ENCODE measurements at regions not wholly inside any gene's neighbourhood (a gene's known extent, or its start where the extent isn't known, plus 50 kb on each side); places are given as distances from the start of the nearest gene placed in this dataset.

DNA sequence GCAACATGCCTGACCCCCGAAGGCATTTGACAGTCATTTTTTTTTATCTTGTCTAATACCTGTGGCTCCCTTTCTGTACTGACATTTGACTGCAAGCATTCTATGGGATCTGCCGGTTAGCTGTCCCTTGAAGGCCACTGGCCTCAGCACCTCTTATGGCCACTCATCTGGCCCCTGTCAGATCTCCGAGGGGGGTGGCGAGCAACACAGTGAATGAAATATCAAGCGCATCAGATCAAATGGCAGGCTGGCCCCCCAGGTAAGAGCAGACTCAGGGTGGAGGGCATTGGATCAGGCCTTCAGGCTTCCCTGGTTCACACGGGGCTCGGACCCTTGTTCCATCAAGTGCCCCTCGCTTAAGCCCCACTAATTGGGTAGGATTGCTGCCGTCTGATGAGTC, 199.6 kb upstream of the MKI67 start:
- Mint-ChIP-seq H3K4me1 (no peaks in the 10 kb centered on the region), H3K27me3 (peaks cover 33% of the 10 kb centered on the region), H3K36me3 (ENCODE audit: low read depth) (no peaks in the 10 kb centered on the region), H3K9me3 (peaks cover 3% of the 10 kb centered on the region), H3K4me3 (no peak overlapping the region), H3K27ac (no peak overlapping the region)
- ATAC-seq (replicated peaks), result no peak

DNA sequence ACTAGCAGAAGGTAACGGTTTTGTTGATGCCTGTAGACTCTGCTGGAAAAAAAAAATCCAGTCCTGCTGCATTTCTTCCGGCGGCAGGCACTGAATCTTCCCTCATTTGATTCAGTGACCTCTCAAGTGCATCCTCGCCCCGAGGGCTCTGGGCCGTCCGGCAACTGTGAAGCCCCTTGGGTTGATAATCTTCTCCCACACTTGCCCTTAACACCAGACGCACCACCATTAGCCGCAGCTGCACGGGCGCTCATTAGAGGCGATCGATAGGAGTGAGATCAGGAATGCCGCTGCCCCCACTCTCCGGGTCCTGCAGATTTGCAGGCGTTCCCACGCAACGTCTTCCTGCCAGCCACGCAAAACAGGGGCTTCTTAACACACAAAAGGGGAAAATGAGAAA, 200.0 kb upstream of the MKI67 start:
- no peaks in the 10 kb centered on the region for H3K36me3 Mint-ChIP-seq (ENCODE audit: low read depth)
- no peak for ATAC-seq (replicated peaks)

DNA sequence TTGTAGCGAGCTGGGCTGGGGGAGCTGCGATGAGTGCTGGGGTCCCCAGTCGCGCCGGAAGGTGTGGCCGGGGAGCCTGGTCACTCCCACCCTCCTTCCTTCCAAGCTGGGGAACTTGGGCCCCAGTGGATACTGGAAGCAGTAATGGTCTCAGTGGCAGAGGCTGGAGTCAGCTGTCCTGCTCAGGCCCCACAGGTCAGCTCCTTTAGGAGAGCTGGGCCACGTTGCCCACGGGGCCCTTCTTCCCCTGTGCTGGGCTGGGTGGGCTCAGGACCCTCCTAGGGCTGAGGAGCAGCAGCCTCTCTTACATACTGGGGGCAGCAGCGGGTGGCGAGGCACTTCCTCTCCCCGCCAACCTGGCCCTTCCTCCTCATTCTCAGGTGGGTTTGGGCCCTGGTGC, 200.6 kb upstream of the MKI67 start:
- Mint-ChIP-seq H3K27ac (no peak overlapping the region), H3K9me3 (peaks cover 3% of the 10 kb centered on the region), H3K36me3 (ENCODE audit: low read depth) (no peaks in the 10 kb centered on the region), H3K4me3 (no peak overlapping the region), H3K4me1 (no peaks in the 10 kb centered on the region), H3K27me3 (peaks cover 31% of the 10 kb centered on the region)
- ATAC-seq (replicated peaks), result no peak

More for the DNA sequence above, 200.0 kb upstream of the MKI67 start:
- peaks cover 33% of the 10 kb centered on the region for H3K27me3 Mint-ChIP-seq
- H3K4me3 Mint-ChIP-seq, result no peak overlapping the region
- peaks cover 3% of the 10 kb centered on the region for H3K9me3 Mint-ChIP-seq
- H3K4me1 Mint-ChIP-seq, result no peaks in the 10 kb centered on the region
- H3K27ac Mint-ChIP-seq, result no peak overlapping the region

DNA sequence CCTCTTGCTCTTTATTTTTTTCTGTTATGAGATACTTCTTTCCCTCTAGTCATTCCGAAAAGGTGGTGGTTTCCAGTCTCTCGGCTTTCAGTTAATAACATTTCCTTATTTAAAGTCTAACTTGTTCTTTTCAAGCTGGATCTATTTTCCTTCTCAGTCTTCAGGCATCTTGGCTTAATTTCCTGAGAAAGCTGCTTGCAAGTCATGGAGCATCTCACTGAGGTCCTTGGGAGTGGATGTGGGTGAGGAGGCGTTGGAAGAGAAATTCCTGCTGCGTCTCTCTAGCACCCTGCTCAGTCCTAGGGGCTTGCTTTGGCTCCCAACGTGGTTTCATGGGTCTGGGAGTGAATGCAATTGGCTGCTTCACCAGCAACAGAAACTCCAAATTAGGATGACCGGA, 210.2 kb upstream of the MKI67 start:
- H3K27ac Mint-ChIP-seq, result no peak overlapping the region
- H3K36me3 Mint-ChIP-seq (ENCODE audit: low read depth), result no peaks in the 10 kb centered on the region
- H3K4me1 Mint-ChIP-seq, result no peaks in the 10 kb centered on the region

DNA sequence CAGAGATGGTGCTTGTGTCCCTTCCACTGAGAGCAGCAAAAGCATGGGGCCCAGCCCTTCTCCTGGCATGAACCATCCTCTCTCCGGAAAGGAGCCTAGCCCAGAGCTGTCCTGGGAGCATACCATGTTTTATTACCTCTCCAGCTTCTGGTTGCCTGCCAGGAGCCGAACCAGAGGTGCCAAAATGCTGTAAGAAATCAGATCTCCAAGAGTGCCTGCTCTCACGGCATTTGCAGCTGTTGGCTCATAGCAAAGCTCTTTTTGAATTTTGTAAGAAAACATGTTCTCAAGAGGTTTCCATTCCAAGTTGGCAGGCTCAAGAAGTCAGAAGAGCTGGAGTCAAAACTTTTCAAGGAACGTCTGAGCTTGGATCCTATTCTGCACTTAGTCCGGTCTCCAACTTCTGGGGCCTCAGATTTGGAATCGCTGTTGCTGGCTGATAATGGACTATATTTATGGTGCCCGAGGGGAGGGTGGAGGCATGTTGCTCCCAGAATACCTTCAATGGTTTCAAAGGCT, 211.7 kb upstream of the MKI67 start:
- H3K9me3 Mint-ChIP-seq, result no peaks in the 10 kb centered on the region
- H3K27ac Mint-ChIP-seq, result no peak overlapping the region
- ATAC-seq (replicated peaks), result no peak
- H3K36me3 Mint-ChIP-seq (ENCODE audit: low read depth), result no peaks in the 10 kb centered on the region
- H3K27me3 Mint-ChIP-seq, result peaks cover 10% of the 10 kb centered on the region
- H3K4me1 Mint-ChIP-seq, result no peaks in the 10 kb centered on the region
- H3K4me3 Mint-ChIP-seq, result no peak overlapping the region

More for the DNA sequence above, 210.2 kb upstream of the MKI67 start:
- Mint-ChIP-seq H3K4me3 (no peak overlapping the region), H3K27me3 (peaks cover 14% of the 10 kb centered on the region), H3K9me3 (no peaks in the 10 kb centered on the region)
- ATAC-seq (replicated peaks), result no peak

DNA sequence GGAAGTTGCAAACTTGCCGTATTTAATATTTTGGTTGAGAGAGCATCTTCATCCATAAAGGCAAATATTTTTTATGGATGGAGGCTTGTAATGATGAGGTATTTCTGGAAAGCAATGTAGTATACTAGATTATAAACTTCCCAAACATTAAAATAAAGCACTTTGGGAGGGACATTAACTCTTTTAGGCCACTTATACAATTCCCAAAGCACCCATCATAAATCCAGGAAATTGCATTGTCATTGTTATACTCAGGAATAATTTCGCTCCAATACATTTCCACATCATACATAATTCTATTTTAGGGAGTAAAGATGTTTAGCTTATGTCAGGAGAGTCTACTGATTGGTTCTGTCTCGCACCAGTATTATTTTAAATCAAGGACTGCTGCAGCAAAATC, 212.7 kb upstream of the MKI67 start:
- Mint-ChIP-seq H3K27ac (no peak overlapping the region), H3K27me3 (peaks cover 10% of the 10 kb centered on the region), H3K4me3 (no peak overlapping the region), H3K9me3 (no peaks in the 10 kb centered on the region), H3K4me1 (no peaks in the 10 kb centered on the region), H3K36me3 (ENCODE audit: low read depth) (no peaks in the 10 kb centered on the region)
- ATAC-seq (replicated peaks), result no peak

DNA sequence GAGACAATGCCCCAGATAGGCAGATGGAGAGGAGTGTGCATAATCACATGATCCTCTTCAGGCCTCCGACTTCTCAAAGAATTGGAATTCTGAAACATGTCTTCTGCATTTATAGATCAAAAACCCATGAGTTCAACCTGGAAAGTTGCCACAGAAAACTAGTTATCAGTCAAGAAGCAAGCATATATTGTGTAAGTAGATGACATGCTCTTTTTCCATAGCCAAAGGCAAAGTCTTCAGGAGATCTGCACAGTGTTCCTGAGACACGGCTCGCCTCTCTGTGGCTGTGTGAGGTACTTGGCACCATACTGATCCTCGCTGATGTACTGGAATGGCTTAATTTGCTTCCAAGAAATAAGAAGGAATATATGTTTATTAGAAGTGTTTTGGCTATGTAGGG, 213.5 kb upstream of the MKI67 start:
- no peak overlapping the region for H3K27ac Mint-ChIP-seq
- H3K9me3 Mint-ChIP-seq, result no peaks in the 10 kb centered on the region
- H3K4me3 Mint-ChIP-seq, result no peak overlapping the region
- H3K27me3 Mint-ChIP-seq, result peaks cover 10% of the 10 kb centered on the region
- no peaks in the 10 kb centered on the region for H3K36me3 Mint-ChIP-seq (ENCODE audit: low read depth)
- no peaks in the 10 kb centered on the region for H3K4me1 Mint-ChIP-seq
- ATAC-seq (replicated peaks), result no peak

DNA sequence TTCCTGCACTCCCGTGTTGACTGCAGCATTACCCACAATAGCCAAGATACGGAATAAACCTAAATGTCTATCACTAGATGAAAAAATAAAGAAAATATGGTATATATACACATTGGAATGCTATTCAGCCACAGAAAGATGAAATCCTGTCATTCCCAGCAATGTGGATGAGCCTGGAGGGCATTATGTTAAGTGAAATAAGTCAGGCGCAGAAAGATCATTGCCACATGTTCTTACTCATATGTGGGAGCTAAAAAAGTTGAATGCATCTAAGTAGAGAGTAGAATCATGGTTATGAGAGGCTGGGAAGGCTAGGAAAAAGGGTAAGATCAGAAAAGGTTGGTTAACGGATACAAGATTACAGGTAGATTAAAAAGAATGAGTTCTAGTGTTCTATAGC, 219.1 kb upstream of the MKI67 start:
- no peak overlapping the region for H3K27ac Mint-ChIP-seq
- no peak for ATAC-seq (replicated peaks)
- no peaks in the 10 kb centered on the region for H3K4me1 Mint-ChIP-seq
- no peaks in the 10 kb centered on the region for H3K36me3 Mint-ChIP-seq (ENCODE audit: low read depth)
- no peak overlapping the region for H3K4me3 Mint-ChIP-seq
- H3K9me3 Mint-ChIP-seq, result peaks cover 4% of the 10 kb centered on the region
- peaks cover 12% of the 10 kb centered on the region for H3K27me3 Mint-ChIP-seq

DNA sequence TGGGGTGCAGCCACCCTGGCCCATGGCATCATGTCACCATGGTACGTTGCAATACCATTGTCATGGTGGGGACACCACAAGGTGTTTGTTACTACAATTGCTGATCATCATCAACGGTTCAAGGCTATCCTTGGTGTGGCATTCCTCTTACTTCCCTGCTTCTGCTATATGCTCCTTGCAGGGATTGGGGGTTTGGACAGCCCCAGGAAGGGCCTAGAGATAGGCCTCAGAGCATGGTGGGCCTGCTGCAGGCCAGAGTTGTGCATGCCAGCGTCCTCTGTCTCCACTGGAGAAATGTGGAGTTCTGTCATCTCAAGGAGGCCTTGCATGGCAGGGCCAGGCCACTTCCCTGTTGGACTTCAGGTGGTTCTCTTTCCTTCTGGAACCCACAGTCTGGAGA, 234.6 kb upstream of the MKI67 start:
- H3K9me3 Mint-ChIP-seq, result no peaks in the 10 kb centered on the region
- peaks cover 25% of the 10 kb centered on the region for H3K27me3 Mint-ChIP-seq
- no peaks in the 10 kb centered on the region for H3K36me3 Mint-ChIP-seq (ENCODE audit: low read depth)
- no peak for ATAC-seq (replicated peaks)
- no peak overlapping the region for H3K27ac Mint-ChIP-seq
- H3K4me1 Mint-ChIP-seq, result peaks cover 4% of the 10 kb centered on the region
- no peak overlapping the region for H3K4me3 Mint-ChIP-seq

DNA sequence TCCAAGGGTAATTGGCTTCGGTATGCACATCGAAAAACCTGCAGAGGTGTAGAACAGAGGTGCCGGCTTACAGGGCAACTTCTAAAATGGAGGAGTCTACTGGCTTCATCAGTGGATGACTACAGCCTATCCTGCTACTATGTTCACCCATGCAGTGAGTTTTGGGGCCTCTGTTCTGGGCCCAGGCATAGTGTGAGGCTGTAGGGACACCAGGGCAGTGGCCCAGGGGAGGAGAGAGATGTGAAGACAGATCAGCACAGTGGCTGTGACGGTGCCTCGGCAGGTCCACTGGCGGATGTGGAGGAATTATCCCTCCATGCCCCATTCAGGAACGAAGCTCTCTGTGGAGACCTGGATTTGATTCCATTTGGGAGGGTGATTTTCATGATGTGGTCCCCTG, 235.3 kb upstream of the MKI67 start:
- Mint-ChIP-seq H3K36me3 (ENCODE audit: low read depth) (no peaks in the 10 kb centered on the region), H3K9me3 (no peaks in the 10 kb centered on the region), H3K4me3 (no peak overlapping the region), H3K27ac (no peak overlapping the region), H3K4me1 (peaks cover 4% of the 10 kb centered on the region), H3K27me3 (peaks cover 25% of the 10 kb centered on the region)
- no peak for ATAC-seq (replicated peaks)

DNA sequence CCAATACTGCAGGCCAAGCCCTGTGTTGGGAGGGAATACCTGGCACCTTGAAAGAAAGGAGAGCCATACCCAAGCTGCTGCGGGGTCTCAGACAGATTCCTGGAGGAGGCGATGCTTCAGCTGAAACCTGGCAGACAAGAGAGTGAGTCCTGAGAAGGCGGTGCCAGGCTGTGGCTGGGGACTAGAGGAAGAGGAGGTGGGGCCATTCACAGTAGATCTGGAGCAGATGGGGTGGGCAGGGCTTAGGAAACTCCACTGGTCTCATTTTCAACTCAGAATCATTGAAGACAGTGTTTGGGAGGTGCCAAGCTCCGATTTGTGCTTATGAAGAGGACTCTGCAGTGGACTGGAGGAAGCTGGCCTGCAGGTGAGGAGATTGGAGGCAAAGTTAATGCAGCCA, 236.3 kb upstream of the MKI67 start:
- Mint-ChIP-seq H3K27me3 (peaks cover 21% of the 10 kb centered on the region), H3K4me1 (peaks cover 4% of the 10 kb centered on the region), H3K27ac (no peak overlapping the region), H3K4me3 (no peak overlapping the region), H3K36me3 (ENCODE audit: low read depth) (no peaks in the 10 kb centered on the region), H3K9me3 (no peaks in the 10 kb centered on the region)
- no peak for ATAC-seq (replicated peaks)

DNA sequence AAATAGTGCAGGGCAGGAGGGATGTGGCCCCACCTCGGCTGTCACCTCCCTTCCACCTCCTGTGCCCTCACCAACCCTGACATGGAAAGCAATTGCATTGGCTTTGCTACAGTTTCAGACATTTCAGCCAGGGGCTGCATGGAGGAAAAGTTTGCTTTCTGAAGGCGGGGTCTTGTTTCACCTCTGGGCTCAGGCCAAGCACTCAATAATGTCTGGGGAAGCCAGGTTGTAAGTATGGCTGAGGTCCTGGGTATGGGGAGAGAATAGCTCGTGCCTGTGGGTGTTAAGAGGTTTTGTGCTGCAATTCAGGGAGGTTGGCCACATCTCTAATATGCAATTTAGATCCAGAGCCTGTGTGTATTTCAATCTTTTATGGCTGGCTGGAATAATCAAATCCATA, 238.4 kb upstream of the MKI67 start:
- no peak overlapping the region for H3K4me3 Mint-ChIP-seq
- no peak for ATAC-seq (replicated peaks)
- H3K9me3 Mint-ChIP-seq, result no peaks in the 10 kb centered on the region
- peaks cover 4% of the 10 kb centered on the region for H3K4me1 Mint-ChIP-seq
- H3K27ac Mint-ChIP-seq, result no peak overlapping the region
- H3K27me3 Mint-ChIP-seq, result peaks cover 21% of the 10 kb centered on the region
- H3K36me3 Mint-ChIP-seq (ENCODE audit: low read depth), result no peaks in the 10 kb centered on the region

DNA sequence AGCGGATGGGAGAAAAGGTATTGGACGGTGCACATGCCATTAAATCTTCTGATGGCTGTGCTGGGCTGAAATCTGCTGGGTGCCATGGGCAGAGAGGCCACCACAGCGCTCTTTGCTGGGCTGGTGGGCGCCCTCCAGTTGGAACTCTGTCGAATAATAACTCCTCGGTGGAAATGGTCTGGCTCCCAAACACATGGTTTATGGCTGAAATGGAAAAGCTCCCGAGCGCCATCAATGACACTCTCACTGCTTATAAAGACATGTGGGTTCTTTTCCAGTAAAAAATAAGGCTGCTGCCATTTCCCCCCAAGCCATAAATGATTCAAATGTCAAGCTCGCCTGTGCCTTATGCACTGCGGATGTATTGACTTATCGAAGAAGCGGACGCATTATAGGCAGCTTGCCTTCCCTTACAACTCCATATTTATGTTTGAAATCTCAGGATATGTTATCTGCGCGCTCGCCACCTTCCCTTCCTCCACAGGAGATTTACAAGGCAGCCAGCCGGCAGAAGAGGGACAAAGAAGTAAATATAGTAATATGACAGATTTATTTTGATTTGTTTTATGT, 239.0 kb upstream of the MKI67 start:
- Mint-ChIP-seq H3K9me3 (no peaks in the 10 kb centered on the region), H3K27ac (no peak overlapping the region), H3K4me1 (peaks cover 4% of the 10 kb centered on the region), H3K36me3 (ENCODE audit: low read depth) (no peaks in the 10 kb centered on the region), H3K4me3 (no peak overlapping the region), H3K27me3 (peaks cover 21% of the 10 kb centered on the region)
- ATAC-seq (replicated peaks), result no peak

DNA sequence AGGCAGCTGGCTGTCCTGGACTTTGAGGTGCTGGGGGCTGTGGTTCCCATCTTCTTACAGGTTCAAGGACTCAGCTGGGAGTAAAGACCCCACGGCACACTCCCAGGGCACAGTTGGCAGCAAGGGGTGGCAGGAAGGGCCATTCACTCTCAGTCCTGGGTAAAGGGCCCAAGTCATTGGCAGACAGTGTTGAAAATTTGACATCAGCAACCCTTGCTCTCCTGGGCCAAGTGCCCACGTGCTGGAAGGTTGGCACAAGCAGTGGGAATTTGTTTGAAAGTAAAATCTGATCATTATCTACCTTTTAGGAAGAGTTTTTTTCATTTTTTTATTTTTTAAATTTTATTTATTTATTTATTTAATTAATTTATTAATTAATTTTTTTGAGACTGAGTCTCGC, 241.6 kb upstream of the MKI67 start:
- no peak overlapping the region for H3K4me3 Mint-ChIP-seq
- ATAC-seq (replicated peaks), result no peak
- H3K27me3 Mint-ChIP-seq, result peaks cover 10% of the 10 kb centered on the region
- H3K27ac Mint-ChIP-seq, result no peak overlapping the region
- H3K4me1 Mint-ChIP-seq, result peaks cover under 1% of the 10 kb centered on the region
- no peaks in the 10 kb centered on the region for H3K9me3 Mint-ChIP-seq
- no peaks in the 10 kb centered on the region for H3K36me3 Mint-ChIP-seq (ENCODE audit: low read depth)

DNA sequence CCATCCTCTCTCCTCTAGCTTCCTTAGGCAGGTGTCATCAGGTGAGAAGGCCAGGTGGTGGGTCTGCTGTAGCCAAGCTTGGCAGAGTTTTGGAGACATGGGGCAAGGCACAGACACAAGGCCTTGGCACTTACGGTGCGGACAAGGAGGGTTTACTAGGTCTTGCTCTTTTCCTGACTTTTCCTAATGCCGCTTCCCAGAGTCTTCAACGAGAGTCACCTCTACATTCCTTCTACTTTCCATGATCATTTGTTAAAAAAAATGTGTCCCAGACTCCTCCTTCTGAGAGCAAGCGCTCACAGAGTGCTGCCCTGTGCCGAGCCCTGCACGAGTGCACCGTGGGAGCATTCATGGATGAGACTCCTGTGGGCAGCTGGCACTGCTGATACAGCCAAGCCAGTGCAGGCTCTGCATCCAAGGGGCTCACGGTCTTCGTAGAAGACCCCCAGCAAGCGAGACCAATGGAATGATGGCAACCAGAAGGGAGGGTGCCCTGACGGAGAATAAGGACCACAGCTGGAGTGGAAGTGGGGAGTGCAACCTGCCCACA, 243.0 kb upstream of the MKI67 start:
- Mint-ChIP-seq H3K4me3 (no peak overlapping the region), H3K27me3 (peaks cover 4% of the 10 kb centered on the region), H3K36me3 (ENCODE audit: low read depth) (no peaks in the 10 kb centered on the region), H3K27ac (no peak overlapping the region), H3K9me3 (no peaks in the 10 kb centered on the region), H3K4me1 (peaks cover 6% of the 10 kb centered on the region)
- no peak for ATAC-seq (replicated peaks)
